Gastroesophageal sphincter (tissue), 3 donors: ENCODE measurements at regions not wholly inside any gene's neighbourhood (a gene's known extent, or its start where the extent isn't known, plus 50 kb on each side); places are given as distances from the start of the nearest gene placed in this dataset.

Source experiments
- EP300 ChIP-seq: sonication (generic); formaldehyde crosslinking; IDR thresholded peaks from one replicate; pipeline ENCODE4 v1.6.1; 2017; ENCODE audit warnings: antibody characterized with exemption, mild to moderate bottlenecking
- POLR2A ChIP-seq, 2 donors: fragments of 450-650 bp; IDR thresholded peaks; one replicate each; pipeline ENCODE4 v1.6.1; 2017; ENCODE audit warnings: antibody characterized with exemption in 2 of 2, mild to moderate bottlenecking in 2 of 2, moderate library complexity in 1 of 2
- POLR2AphosphoS5 ChIP-seq: sonication (generic); formaldehyde crosslinking; IDR thresholded peaks from one replicate; pipeline ENCODE4 v1.6.1; 2017; ENCODE audit warnings: antibody characterized with exemption
- TF ChIP-seq, protein P1 (sequence below), 4 experiments: fragments of 200-600 bp in 2 of 4; fragments of 450-650 bp in 2 of 4; sonication (generic) in 1 of 4; IDR thresholded peaks; one replicate each; pipeline ENCODE4 v1.5.1; 2017 to 2019; ENCODE audit warnings: antibody characterized with exemption in 4 of 4, mild to moderate bottlenecking in 2 of 4, moderate library complexity in 2 of 4

DNA sequence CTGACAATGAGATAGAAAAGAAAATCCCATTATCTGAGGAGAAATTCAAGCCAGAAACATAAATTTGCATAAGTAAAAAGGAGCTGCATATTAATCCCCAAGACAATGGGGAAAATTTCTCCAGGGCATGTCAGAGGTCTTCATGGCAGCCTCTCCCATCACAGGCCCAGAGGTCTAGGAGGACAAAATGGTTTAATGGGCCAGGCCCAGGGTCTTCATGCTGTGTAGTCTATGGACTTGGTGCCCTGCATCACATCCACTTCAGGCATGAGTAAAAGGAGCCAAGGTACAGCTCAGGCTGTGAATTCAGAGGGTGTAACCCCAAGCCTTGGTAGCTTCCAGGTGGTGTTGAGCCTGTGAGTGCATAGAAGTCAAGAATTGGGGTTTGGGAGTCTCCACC, 1097.2 kb upstream of the RAG2 start:
- TF ChIP-seq, protein P1, sequence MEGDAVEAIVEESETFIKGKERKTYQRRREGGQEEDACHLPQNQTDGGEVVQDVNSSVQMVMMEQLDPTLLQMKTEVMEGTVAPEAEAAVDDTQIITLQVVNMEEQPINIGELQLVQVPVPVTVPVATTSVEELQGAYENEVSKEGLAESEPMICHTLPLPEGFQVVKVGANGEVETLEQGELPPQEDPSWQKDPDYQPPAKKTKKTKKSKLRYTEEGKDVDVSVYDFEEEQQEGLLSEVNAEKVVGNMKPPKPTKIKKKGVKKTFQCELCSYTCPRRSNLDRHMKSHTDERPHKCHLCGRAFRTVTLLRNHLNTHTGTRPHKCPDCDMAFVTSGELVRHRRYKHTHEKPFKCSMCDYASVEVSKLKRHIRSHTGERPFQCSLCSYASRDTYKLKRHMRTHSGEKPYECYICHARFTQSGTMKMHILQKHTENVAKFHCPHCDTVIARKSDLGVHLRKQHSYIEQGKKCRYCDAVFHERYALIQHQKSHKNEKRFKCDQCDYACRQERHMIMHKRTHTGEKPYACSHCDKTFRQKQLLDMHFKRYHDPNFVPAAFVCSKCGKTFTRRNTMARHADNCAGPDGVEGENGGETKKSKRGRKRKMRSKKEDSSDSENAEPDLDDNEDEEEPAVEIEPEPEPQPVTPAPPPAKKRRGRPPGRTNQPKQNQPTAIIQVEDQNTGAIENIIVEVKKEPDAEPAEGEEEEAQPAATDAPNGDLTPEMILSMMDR (IDR thresholded peaks at IDR 0.05), result no peak
- TF ChIP-seq POLR2AphosphoS5, result no peak
- TF ChIP-seq EP300, result no peak
- TF ChIP-seq POLR2A (IDR thresholded peaks at IDR 0.05), result no peak
